ENCODE measurements at regions not wholly inside any gene's neighbourhood (a gene's known extent, or its start where the extent isn't known, plus 50 kb on each side); places are given as distances from the start of the nearest gene placed in this dataset.

DNA sequence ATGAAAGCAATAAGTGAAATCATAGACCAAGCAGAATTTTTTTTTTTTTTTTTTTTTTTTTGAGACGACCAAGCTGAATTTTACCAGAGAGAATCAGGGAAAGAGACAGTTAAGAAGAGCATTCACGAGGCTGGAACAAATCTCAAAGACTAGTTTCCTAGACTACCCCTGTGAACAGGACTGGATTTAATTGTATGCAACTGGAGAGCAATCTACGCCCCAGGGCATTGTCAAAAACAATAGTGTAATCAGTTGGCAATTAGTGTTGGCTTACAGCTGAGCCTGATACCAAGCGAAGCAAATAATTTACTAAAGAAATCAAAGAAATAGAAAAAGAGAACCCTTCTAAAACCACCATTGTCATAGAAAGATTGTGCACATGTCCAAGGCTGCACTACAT lies 232.9 kb upstream of the CPNE8 start:
- DNase-seq (no peak), ATAC-seq (no peak)
- intact Hi-C loops (cut with micrococcal nuclease) = no loop called here

GRCh38 chr12:39127401-39127800 lies 222.0 kb upstream of the CPNE8 start:
- DNase-seq (no peak), ATAC-seq (no peak)
- intact Hi-C loops (cut with micrococcal nuclease) = no loop called here

DNA sequence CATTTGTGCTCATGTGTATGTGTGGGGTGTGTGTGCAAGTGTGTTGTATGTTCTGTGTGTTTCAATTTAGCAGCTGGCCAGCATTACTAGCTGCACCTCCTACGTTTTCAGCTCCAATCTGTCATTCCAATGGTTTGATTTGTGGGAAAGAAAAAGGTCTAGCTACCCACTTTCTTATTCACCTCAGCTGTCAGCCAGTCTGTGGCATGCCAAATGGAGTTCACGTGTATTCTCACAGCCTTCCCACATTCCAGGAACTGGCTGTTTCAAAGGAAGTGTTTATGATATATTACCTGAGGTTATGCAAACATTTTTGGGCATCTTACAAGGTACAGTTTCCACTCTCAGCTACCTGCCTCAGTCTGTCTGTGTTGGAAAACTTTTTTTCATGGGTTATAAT lies 220.2 kb upstream of the CPNE8 start:
- DNase-seq (no peak), ATAC-seq (no peak)
- intact Hi-C loops (cut with micrococcal nuclease) = no loop called here

DNA sequence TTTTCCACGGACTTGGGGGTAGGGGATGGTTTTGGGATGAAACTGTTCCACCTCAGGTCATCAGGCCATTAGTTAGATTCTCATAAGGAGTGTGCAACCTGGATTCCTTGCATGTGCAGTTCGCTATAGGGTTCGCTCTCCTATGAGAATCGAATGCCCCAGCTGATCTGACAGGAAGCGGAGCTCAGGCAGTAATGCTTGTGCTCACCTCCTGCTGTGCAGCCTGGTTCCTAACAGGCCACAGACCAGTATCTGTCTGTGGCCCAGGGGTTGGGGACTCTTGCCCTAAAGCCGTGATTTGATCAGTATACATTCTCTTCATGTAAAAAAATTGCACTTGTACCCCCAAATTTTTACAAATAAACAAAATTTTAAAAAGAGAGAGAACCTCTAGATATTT lies 219.4 kb upstream of the CPNE8 start:
- no peak for DNase-seq
- intact Hi-C loops (cut with micrococcal nuclease) = no loop called here
- no peak for ATAC-seq

DNA sequence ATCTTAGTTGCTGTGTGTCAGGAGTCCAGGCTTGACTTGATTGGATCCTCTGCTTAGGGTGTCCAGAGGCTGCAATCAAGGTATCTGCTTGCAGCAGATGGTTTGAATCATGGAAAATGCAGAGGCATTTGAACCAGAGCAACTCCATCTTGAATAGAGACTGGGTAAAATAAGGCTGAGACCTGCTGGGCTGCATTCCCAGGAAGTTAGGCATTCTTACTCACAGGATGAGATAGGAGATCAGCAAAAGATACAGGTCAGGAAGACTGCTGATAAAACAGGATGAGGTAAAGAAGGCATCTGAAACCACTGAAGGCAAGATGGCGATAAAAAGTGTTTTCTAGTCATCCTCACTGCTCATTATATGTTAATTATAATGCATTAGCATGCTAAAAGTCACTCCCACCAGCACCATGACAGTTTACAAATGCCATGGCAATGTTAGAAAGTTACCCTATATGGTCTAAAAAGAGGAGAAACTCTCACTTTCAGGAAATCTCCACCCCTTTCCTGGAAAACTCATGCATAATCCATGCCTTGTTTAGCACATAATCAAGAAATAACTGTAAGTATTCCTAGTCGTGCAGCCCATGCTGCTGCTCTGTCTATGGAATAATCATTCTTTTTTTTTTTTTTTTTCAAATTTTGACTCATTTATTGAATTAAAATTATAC lies 218.3 kb upstream of the CPNE8 start:
- ATAC-seq (no peak), DNase-seq (no peak)
- intact Hi-C loops (cut with micrococcal nuclease) = no loop called here

DNA sequence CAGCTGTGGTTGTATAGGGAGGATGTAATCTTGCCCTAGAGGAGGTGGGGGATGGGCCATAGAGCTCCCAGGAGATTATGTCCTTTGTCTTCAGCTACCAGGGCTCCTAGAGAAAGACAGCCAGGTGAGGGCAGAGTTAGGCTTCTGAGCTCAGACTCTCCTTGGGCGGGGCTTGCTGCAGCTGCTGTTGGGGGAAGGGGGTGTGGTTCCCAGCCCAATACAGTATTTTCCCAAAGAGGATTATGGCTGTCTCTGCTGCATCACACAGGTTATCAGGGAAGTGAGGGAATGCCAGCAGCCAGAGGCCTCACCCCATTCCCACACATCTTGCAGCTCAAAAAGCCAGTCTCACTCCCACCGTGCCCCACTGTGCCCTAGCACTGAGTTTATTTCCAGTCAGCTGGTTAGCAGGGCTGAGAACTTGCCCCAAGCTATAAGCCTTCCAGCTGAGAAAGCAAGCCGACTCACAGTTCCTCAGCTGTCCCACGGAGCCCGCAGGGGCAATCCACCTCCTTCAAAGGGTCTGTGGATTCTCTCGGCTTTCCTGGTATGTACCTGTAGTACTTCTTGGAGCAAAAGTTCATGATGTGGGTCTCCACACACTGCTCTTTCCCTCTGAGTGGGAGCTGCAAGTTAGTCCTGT lies 217.3 kb upstream of the CPNE8 start:
- ATAC-seq = no peak
- intact Hi-C loops (cut with micrococcal nuclease) = no loop called here
- no peak for DNase-seq

DNA sequence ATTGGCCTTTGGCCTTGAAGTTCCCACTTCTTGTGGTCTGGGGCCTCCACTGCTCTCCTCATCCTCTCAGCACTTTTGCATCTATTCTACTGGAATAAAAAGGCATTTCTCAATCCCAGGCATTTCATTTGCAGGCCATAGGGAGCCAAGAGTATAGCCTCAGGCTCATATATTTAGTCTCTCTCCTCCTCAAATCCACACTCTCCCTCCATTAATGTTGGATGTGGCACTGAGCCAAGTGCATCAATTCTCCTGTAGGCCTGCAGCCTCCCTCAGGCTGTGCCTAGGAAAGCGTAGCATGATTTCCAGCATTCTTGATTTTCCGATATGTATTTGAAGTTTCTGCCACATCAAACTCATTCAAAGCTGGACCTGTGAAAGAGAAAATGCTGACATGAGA lies 211.5 kb upstream of the CPNE8 start:
- ATAC-seq (no peak), DNase-seq (no peak)
- intact Hi-C loops (cut with micrococcal nuclease) = no loop called here

- DNase-seq (no peak), ATAC-seq (no peak)
- intact Hi-C loops (cut with micrococcal nuclease) = no loop called here
Observed at GRCh38 chr12:39112064-39112463, 206.7 kb upstream of the CPNE8 start.

- no peak for DNase-seq
- intact Hi-C loops (cut with micrococcal nuclease) = loop anchor here (10.0 kb wide), 1 partner anchor 780 kb away; no protein-coding TSS in a partner anchor
- no peak for ATAC-seq
Observed at GRCh38 chr12:39105111-39105510, 199.7 kb upstream of the CPNE8 start.

- DNase-seq = no peak
- intact Hi-C loops (cut with micrococcal nuclease) = loop anchor here (1.0 to 10.0 kb wide), 2 partner anchors 182 to 779 kb away; no protein-coding TSS in a partner anchor
- peak; percentile 86 for ATAC-seq
Observed at GRCh38 chr12:39103552-39104165, 198.3 kb upstream of the CPNE8 start.

DNA sequence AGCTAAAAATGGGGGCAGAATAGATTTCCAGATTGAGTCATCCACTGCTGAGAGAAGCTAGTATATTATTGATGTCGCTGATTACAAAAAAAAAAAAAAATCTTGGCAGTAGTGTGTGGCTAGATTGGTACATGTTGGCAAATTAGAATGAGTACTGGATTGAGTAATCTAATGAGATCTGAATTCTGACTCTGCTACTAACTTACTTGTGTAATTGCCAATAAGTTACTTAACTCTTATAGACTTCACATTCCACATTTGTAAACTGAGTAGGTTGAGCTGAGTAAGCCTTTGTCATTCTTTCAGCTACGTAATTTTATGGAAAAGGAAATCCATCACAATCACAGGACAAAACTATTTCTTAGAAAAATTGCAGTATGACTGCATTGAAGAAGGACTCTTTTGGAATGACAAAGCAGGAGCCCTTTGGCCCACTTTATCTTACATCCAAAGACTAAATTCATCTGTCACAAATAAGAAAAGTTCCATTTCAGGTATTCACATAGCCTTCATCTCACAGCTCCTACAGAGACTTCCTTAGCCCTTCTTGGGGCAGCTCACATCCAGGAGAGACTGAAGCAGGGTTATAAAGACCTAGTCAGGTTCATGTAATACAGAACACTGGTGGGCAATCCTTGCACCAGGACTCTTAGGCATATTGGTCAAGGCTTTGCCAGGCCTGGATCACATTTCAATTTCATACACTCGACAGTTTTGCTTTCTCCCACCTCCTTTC lies 197.3 kb upstream of the CPNE8 start:
- intact Hi-C loops (cut with micrococcal nuclease) = loop anchor here (1.0 to 10.0 kb wide), 2 partner anchors 181 to 778 kb away; no protein-coding TSS in a partner anchor
- DNase-seq (no peak), ATAC-seq (no peak)

DNA sequence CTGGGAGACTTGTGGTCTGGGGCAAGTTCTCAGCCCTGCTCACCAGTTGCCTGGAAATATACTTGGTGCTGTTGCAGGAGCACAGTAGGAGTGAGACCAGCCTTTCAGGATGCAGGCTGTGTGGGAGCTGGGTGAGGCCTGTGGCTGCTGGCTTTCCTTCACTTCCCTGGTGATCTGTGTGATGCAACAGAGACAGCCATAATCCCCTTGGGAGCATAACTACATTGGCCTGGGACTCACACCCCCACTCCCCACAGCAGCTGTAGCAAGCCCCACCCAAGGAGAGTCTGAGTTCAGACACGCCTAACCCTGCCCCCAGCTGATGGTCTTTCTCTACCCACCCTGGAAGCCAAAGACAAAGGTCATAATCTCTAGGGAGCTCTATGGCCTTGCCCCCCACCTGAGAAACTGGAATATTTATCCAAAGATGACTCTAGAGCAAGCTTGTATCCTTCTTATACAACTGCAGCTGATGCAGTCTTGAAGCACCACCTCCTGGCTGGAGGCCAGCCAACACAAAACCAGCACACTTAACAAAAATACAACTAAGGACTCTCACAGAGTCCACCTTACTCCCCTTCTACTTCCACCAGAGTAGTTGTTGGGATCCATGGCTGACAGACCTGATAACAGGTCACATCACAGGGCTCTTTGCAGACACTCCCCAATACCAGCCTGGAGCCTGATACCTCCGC lies 190.4 kb upstream of the CPNE8 start:
- intact Hi-C loops (cut with micrococcal nuclease) = no loop called here
- DNase-seq = no peak
- no peak for ATAC-seq

DNA sequence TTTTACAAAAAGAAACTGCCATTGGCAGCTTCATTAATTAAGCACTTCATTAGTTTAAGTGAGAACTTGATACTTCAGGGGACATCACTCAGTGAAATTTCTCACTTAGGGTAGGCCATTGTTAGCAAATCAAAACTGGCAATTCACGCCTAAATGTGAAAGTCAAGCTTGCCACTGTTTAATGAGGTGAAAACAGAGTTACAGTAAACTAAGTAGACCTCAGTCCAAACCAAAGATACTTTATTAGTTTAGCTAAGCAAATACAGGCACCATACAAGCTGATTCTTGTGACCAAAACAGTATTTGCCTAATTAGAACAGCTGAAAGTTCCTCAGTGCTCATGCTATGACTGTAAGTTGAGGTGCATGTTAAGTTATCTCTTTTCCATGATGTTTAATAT lies 176.5 kb upstream of the CPNE8 start:
- intact Hi-C loops (cut with micrococcal nuclease) = no loop called here
- DNase-seq (no peak), ATAC-seq (no peak)

GRCh38 chr12:39077226-39077625 lies 171.8 kb upstream of the CPNE8 start:
- no peak for ATAC-seq
- no peak for DNase-seq
- intact Hi-C loops (cut with micrococcal nuclease) = no loop called here

DNA sequence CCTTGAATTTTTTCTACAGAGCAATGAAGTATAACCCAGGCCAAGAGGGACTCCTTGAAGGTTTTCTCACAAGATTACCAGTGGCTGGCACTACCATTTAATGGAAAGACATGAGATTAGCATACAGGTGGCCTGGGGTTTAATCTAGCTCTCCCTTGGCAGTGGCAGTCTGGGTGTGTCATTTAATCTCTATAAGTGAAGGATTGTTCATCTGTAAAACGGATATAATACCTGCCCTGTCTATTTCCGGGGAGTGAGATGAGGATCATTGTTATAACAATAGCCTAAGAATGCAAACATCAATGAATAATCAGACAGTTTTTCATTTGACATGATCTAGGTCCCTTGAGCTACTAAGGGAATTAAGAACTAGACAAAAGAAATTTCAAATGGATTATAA lies 168.7 kb upstream of the CPNE8 start:
- intact Hi-C loops (cut with micrococcal nuclease) = no loop called here
- ATAC-seq (no peak), DNase-seq (no peak)

GRCh38 chr12:39072658-39073057 lies 167.3 kb upstream of the CPNE8 start:
- intact Hi-C loops (cut with micrococcal nuclease) = no loop called here
- no peak for ATAC-seq

DNA sequence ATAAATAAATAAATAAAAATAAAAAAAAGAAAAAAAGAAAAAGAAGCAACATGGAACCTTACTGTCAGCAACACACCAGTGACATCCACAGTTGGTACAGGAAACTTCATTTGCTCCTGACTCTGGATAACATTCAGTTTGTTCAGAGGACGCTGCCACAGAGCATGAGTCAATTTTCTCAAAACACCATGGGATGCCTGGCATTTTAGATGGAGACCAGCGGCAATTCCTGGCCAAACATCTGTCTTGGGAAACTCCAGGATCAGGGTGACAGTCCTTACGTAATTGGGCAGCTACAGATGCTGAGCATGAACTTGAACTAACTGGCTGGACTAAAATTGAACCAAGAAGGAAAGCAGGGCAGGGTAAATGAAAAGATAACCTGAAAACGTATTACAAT lies 166.2 kb upstream of the CPNE8 start:
- DNase-seq = no peak
- intact Hi-C loops (cut with micrococcal nuclease) = no loop called here
- ATAC-seq = no peak

More at GRCh38 chr12:39072658-39073057, 167.3 kb upstream of the CPNE8 start:
- no peak for DNase-seq

DNA sequence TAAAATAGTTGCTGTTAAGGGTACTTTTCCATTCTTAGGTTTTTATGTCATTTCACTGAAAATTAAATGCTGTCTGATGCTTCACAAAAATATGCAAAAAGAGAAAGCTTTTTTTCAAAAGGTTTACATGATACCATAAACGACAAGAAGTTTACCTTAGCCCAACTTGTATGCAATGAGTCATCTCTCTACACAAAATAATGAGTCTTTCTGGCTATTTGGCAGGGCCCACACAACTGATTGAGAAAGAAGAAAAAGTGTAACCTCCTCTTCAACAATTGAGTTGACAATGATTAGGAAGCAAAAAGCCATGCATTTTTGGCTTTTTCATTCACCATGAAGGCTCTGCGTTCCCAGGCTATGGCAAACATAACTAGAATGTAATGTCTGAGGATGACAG lies 165.4 kb upstream of the CPNE8 start:
- DNase-seq = no peak
- no peak for ATAC-seq
- intact Hi-C loops (cut with micrococcal nuclease) = no loop called here

GRCh38 chr12:39065455-39065854 lies 160.1 kb upstream of the CPNE8 start:
- ATAC-seq (no peak), DNase-seq (no peak)
- intact Hi-C loops (cut with micrococcal nuclease) = no loop called here
